ENCODE measurements at regions not wholly inside any gene's neighbourhood (a gene's known extent, or its start where the extent isn't known, plus 50 kb on each side); places are given as distances from the start of the nearest gene placed in this dataset.

DNA sequence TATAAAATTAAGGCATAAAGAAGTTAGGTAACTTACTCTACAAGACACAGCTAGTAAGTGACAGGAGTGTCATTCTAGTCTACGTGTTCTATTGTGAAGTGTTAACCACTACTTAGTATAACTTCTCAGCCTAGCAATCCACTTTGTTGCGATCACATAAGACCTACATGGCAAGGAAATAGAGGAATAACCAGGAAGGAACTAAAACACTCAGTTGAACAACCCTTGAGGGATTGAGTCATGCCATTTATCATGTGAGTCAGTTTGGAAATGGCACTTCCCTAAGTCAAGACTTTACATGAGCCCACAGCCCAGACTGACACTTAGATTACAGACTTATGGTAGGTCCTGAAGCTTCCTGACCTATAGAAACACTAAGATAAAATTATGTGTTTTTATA lies 279.5 kb upstream of the PCDH20 start:
- TF ChIP-seq, protein P1, sequence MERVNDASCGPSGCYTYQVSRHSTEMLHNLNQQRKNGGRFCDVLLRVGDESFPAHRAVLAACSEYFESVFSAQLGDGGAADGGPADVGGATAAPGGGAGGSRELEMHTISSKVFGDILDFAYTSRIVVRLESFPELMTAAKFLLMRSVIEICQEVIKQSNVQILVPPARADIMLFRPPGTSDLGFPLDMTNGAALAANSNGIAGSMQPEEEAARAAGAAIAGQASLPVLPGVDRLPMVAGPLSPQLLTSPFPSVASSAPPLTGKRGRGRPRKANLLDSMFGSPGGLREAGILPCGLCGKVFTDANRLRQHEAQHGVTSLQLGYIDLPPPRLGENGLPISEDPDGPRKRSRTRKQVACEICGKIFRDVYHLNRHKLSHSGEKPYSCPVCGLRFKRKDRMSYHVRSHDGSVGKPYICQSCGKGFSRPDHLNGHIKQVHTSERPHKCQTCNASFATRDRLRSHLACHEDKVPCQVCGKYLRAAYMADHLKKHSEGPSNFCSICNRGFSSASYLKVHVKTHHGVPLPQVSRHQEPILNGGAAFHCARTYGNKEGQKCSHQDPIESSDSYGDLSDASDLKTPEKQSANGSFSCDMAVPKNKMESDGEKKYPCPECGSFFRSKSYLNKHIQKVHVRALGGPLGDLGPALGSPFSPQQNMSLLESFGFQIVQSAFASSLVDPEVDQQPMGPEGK (CRISPR knock-in tag; IDR thresholded peaks at IDR 0.05; ENCODE audit: borderline replicate concordance), result no peak
- TF ChIP-seq ZC3H10 (CRISPR knock-in tag; IDR thresholded peaks at IDR 0.05), result no peak
- TF ChIP-seq RARB (CRISPR knock-in tag; IDR thresholded peaks at IDR 0.05), result no peak
- no peak for TF ChIP-seq ESRRG (CRISPR knock-in tag; IDR thresholded peaks at IDR 0.05)
- no peak for TF ChIP-seq ZNF70 (CRISPR knock-in tag; IDR thresholded peaks at IDR 0.05)
- TF ChIP-seq CSDC2 (CRISPR knock-in tag; IDR thresholded peaks at IDR 0.05), result no peak
- TF ChIP-seq PPARA (CRISPR knock-in tag; IDR thresholded peaks at IDR 0.05; ENCODE audit: borderline replicate concordance), result no peak
- TF ChIP-seq, protein P2, sequence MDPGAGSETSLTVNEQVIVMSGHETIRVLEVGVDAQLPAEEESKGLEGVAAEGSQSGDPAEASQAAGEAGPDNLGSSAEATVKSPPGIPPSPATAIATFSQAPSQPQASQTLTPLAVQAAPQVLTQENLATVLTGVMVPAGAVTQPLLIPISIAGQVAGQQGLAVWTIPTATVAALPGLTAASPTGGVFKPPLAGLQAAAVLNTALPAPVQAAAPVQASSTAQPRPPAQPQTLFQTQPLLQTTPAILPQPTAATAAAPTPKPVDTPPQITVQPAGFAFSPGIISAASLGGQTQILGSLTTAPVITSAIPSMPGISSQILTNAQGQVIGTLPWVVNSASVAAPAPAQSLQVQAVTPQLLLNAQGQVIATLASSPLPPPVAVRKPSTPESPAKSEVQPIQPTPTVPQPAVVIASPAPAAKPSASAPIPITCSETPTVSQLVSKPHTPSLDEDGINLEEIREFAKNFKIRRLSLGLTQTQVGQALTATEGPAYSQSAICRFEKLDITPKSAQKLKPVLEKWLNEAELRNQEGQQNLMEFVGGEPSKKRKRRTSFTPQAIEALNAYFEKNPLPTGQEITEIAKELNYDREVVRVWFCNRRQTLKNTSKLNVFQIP (CRISPR knock-in tag; IDR thresholded peaks at IDR 0.05; ENCODE audit: borderline replicate concordance, low read depth), result no peak
- TF ChIP-seq, protein P3, sequence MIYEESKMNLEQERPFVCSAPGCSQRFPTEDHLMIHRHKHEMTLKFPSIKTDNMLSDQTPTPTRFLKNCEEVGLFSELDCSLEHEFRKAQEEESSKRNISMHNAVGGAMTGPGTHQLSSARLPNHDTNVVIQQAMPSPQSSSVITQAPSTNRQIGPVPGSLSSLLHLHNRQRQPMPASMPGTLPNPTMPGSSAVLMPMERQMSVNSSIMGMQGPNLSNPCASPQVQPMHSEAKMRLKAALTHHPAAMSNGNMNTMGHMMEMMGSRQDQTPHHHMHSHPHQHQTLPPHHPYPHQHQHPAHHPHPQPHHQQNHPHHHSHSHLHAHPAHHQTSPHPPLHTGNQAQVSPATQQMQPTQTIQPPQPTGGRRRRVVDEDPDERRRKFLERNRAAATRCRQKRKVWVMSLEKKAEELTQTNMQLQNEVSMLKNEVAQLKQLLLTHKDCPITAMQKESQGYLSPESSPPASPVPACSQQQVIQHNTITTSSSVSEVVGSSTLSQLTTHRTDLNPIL (CRISPR knock-in tag; IDR thresholded peaks at IDR 0.05; ENCODE audit: low read depth), result no peak
- TF ChIP-seq TOX (CRISPR knock-in tag; IDR thresholded peaks at IDR 0.05; ENCODE audit: borderline replicate concordance), result no peak
- TF ChIP-seq ISL1 (CRISPR knock-in tag; IDR thresholded peaks at IDR 0.05), result no peak
- no peak for TF ChIP-seq ZFP30 (CRISPR knock-in tag; IDR thresholded peaks at IDR 0.05)
- TF ChIP-seq ZFP3 (CRISPR knock-in tag; IDR thresholded peaks at IDR 0.05), result no peak
- no peak for TF ChIP-seq ZNF8 (CRISPR knock-in tag; IDR thresholded peaks at IDR 0.05)
